HepG2 (cell line): ENCODE measurements at regions not wholly inside any gene's neighbourhood (a gene's known extent, or its start where the extent isn't known, plus 50 kb on each side); places are given as distances from the start of the nearest gene placed in this dataset.

Source experiments
- ATAC-seq: fragments of 200-7000 bp; cut with Tn5 transposase; 3 replicates; pipeline ENCODE4 v1.9.1; 2020; ENCODE audit warnings: mild to moderate bottlenecking, moderate library complexity
- BruUV-seq: library from RNA; stranded (reverse); fragments of 400-500 nt; replicated peaks from 2 replicates; lab custom pipeline; 2021; lab: Mats Ljungman, UMichigan
- CTCF ChIA-PET: fragments of 300-600 bp; formaldehyde crosslinking; extraction: SDS; loops from one replicate; lab custom pipeline; 2021; ENCODE audit warnings: low total read pairs, inconsistent platforms, low intra/inter-chr PET ratio; lab: Yijun Ruan, JAX
- POLR2A ChIA-PET: fragments of 350-600 bp; sonication (Branson Sonifier 250); formaldehyde crosslinking; loops from one replicate; lab custom pipeline; 2020; ENCODE audit warnings: antibody characterized with exemption, inconsistent platforms; lab: Yijun Ruan, JAX
- DNase-seq: peaks from one replicate; pipeline ENCODE4 v3.0.0-alpha.2; 2015; ENCODE audit warnings: low spot score
- FAIRE-seq: peaks from 3 replicates; lab custom pipeline; 2011; peaks lifted over from hg19 to GRCh38; lab: Jason Lieb, UNC
- H2AFZ ChIP-seq: one replicate; pipeline ENCODE4 v1.6.1; 2011; ENCODE audit warnings: low read length, inconsistent platforms
- H3K27ac ChIP-seq: fragments of 300-600 bp; 3 replicates; pipeline ENCODE4 v1.8.0; 2011; ENCODE audit warnings: mixed run types, mild to moderate bottlenecking, mixed read lengths, low read length, inconsistent platforms; ENCODE audit not compliant: insufficient read depth; ENCODE audit errors: extremely low read length
- H3K27me3 ChIP-seq, 2 experiments: fragments of 200-600 bp in 1 of 2; 2 replicates in 1 of 2; 3 replicates in 1 of 2; pipeline versions ENCODE4 v1.6.0 to v1.8.0; 2011; ENCODE audit warnings: low read length in 2 of 2, mild to moderate bottlenecking in 2 of 2, moderate library complexity in 2 of 2, inconsistent platforms in 1 of 2; ENCODE audit not compliant: insufficient read depth in 2 of 2, control insufficient read depth in 1 of 2
- H3K36me3 ChIP-seq, 2 experiments: fragments of 200-600 bp in 1 of 2; replicated peaks in 1 of 2; 2 replicates in 1 of 2; 3 replicates in 1 of 2; pipeline versions ENCODE4 v1.5.1 to v1.8.0; 2011; ENCODE audit warnings: low read length in 2 of 2, inconsistent platforms in 1 of 2; ENCODE audit not compliant: insufficient read depth in 2 of 2, control insufficient read depth in 1 of 2
- H3K4me1 ChIP-seq: 2 replicates; pipeline ENCODE4 v1.5.1; 2012; ENCODE audit warnings: low read length, inconsistent platforms; ENCODE audit not compliant: insufficient read depth
- H3K4me2 ChIP-seq: 2 replicates; pipeline ENCODE4 v1.6.0; 2011; ENCODE audit warnings: low read depth, low read length, inconsistent platforms
- H3K4me3 ChIP-seq, 3 experiments: fragments of 200-600 bp in 1 of 3; sonication (generic), shearing (Covaris generic) in 1 of 3; replicated peaks in 1 of 3; 2 replicates each; pipeline ENCODE4 v1.5.1; 2011 to 2016; ENCODE audit warnings: low read length in 3 of 3, inconsistent platforms in 2 of 3, low read depth in 2 of 3, mild to moderate bottlenecking in 2 of 3, control low read depth in 1 of 3, mixed read lengths in 1 of 3; ENCODE audit not compliant: insufficient read depth in 1 of 3
- H3K79me2 ChIP-seq: one replicate; pipeline ENCODE4 v1.6.1; 2011; ENCODE audit warnings: low read length, inconsistent platforms; ENCODE audit not compliant: insufficient read depth
- H3K9ac ChIP-seq: 2 replicates; pipeline ENCODE4 v1.6.0; 2011; ENCODE audit warnings: mild to moderate bottlenecking, low read depth, low read length, inconsistent platforms; ENCODE audit not compliant: insufficient read depth
- H3K9me3 ChIP-seq: 2 replicates; pipeline ENCODE4 v1.5.1; 2012; ENCODE audit warnings: mild to moderate bottlenecking, low read length
- H4K20me1 ChIP-seq: 2 replicates; pipeline ENCODE4 v1.6.0; 2011; ENCODE audit warnings: inconsistent platforms, mild to moderate bottlenecking, low read length, moderate library complexity; ENCODE audit not compliant: insufficient read depth
- CBX2 ChIP-seq, 2 experiments: fragments of 200-600 bp in 1 of 2; sonication (generic); formaldehyde crosslinking in 1 of 2; IDR thresholded peaks; 2 replicates each; pipeline versions ENCODE4 v1.7.0 to v1.8.1; 2018 to 2022; ENCODE audit warnings: low read depth in 2 of 2, low read length in 1 of 2, mild to moderate bottlenecking in 1 of 2, missing genetic modification reagents in 1 of 2
- E2F1 ChIP-seq: sonication (generic); formaldehyde crosslinking; IDR thresholded peaks from 2 replicates; pipeline ENCODE4 v1.5.0; 2020; ENCODE audit warnings: missing genetic modification reagents
- HIVEP1 ChIP-seq: sonication (generic); formaldehyde crosslinking; IDR thresholded peaks from 2 replicates; pipeline ENCODE4 v1.4.0; 2020; ENCODE audit warnings: mild to moderate bottlenecking, missing genetic modification reagents
- SRF ChIP-seq: IDR thresholded peaks from 2 replicates; pipeline ENCODE4 v1.6.1; 2011; ENCODE audit warnings: mild to moderate bottlenecking, low read depth, low read length, moderate library complexity
- ZNF253 ChIP-seq: sonication (generic); formaldehyde crosslinking; IDR thresholded peaks from 2 replicates; pipeline ENCODE4 v1.8.0; 2022; ENCODE audit warnings: mild to moderate bottlenecking, missing genetic modification reagents, borderline replicate concordance
- ZNF276 ChIP-seq: sonication (generic); formaldehyde crosslinking; IDR thresholded peaks from 2 replicates; pipeline ENCODE4 v1.4.0; 2020; ENCODE audit warnings: mild to moderate bottlenecking, low read depth, missing genetic modification reagents
- ZNF441 ChIP-seq: sonication (generic); formaldehyde crosslinking; IDR thresholded peaks from 2 replicates; pipeline ENCODE4 v1.7.0; 2021; ENCODE audit warnings: missing genetic modification reagents, borderline replicate concordance
- WGBS: methylation state at CpG from one replicate; pipeline ENCODE4 v1.1.6; 2017; ENCODE audit warnings: low lambda C conversion rate; 5-methylcytosine and 5-hydroxymethylcytosine counted together
- in situ Hi-C: cut with HindIII; loops from 2 replicates; pipeline ENCODE4 v1.10.0; 2017; ENCODE audit warnings: low pct_unique_long_range_greater_than_20kb; ENCODE audit not compliant: extremely low pct_ligation_motif_present
- intact Hi-C: fragments of 100-400 bp; cut with micrococcal nuclease; formaldehyde crosslinking; loops from one replicate; pipeline ENCODE4 v1.10.0; 2022; ENCODE audit not compliant: unreplicated experiment

- DNase-seq = no peak
- H3K4me3 ChIP-seq = no peak overlapping the region
- no peak overlapping the region for H2AFZ ChIP-seq
- WGBS = 34% methylated on average over 2 of the region's 2 CpGs
- no peaks in the 10 kb centered on the region for H4K20me1 ChIP-seq
- H3K4me1 ChIP-seq = 0 out of 2 replicates have a peak, but pooled peaks cover 5% of the 10 kb centered on the region
- H3K36me3 ChIP-seq = no peaks in the 10 kb centered on the region
- no peak overlapping the region for H3K9ac ChIP-seq
- H3K79me2 ChIP-seq = no peaks in the 10 kb centered on the region
- no peak for TF ChIP-seq ZNF276 (CRISPR knock-in tag)
- no peak for TF ChIP-seq SRF
- no peak for TF ChIP-seq CBX2 (IDR thresholded peaks at IDR 0.05; ENCODE audit: low read depth, low read length)
- TF ChIP-seq CBX2 (CRISPR knock-in tag; IDR thresholded peaks at IDR 0.05; ENCODE audit: low read depth) = no peak
- no peak for TF ChIP-seq ZNF253
- no peak for TF ChIP-seq ZNF441 (CRISPR knock-in tag)
- no peak for TF ChIP-seq HIVEP1 (CRISPR knock-in tag)
- TF ChIP-seq E2F1 (CRISPR knock-in tag) = no peak
- ATAC-seq = no peak
- peaks cover 6 to 46% of the 10 kb centered on the region in 2 experiments; a peak in 4 of 5 replicates for H3K27me3 ChIP-seq
- H3K9me3 ChIP-seq = no peaks in the 10 kb centered on the region
- in situ Hi-C loops = no loop called here
- POLR2A ChIA-PET = no interaction called here
- H3K27ac ChIP-seq = no peak overlapping the region
- FAIRE-seq = no peak
- no peak overlapping the region for H3K4me2 ChIP-seq
- intact Hi-C loops = no loop called here
- CTCF ChIA-PET = no interaction called here
- BruUV-seq = no TSS peak
These were observed 72.2 kb upstream of the AGAP1 start for GRCh38 chr2:235421618-235422017.
